H9 (cell line): ENCODE measurements at regions not wholly inside any gene's neighbourhood (a gene's known extent, or its start where the extent isn't known, plus 50 kb on each side); places are given as distances from the start of the nearest gene placed in this dataset.

Source experiments
- DNase-seq: peaks from one replicate; pipeline ENCODE4 v3.0.0-alpha.2; 2017
- H2AFZ ChIP-seq: one replicate; pipeline ENCODE4 v1.6.1; 2013; ENCODE audit warnings: mild to moderate bottlenecking, low read length, control low read depth, moderate library complexity
- H2AK5ac ChIP-seq: 2 replicates; pipeline ENCODE4 v1.6.1; 2013; ENCODE audit warnings: low read length, control low read depth, mixed read lengths; ENCODE audit not compliant: insufficient read length
- H2BK120ac ChIP-seq: one replicate; pipeline ENCODE4 v1.6.1; 2013; ENCODE audit warnings: low read depth, mild to moderate bottlenecking, low read length, control low read depth, inconsistent platforms; ENCODE audit not compliant: poor library complexity, severe bottlenecking
- H2BK12ac ChIP-seq: 2 replicates; pipeline ENCODE4 v1.6.1; 2013; ENCODE audit warnings: low read length, control low read depth, mixed read lengths, low read depth; ENCODE audit not compliant: insufficient read length
- H2BK15ac ChIP-seq: 2 replicates; pipeline ENCODE4 v1.6.1; 2013; ENCODE audit warnings: low read depth, low read length, control low read depth
- H2BK20ac ChIP-seq: one replicate; pipeline ENCODE4 v1.6.1; 2013; ENCODE audit warnings: low read depth, mild to moderate bottlenecking, low read length, control low read depth, inconsistent platforms; ENCODE audit not compliant: poor library complexity, severe bottlenecking
- H2BK5ac ChIP-seq: 2 replicates; pipeline ENCODE4 v1.6.1; 2013; ENCODE audit warnings: low read length, control low read depth, mixed read lengths; ENCODE audit not compliant: insufficient read length
- H3K14ac ChIP-seq: 2 replicates; pipeline ENCODE4 v1.6.1; 2013; ENCODE audit warnings: low read length, control low read depth; ENCODE audit not compliant: insufficient read depth
- H3K18ac ChIP-seq: 2 replicates; pipeline ENCODE4 v1.6.1; 2013; ENCODE audit warnings: low read depth, mild to moderate bottlenecking, mixed read lengths, low read length, control low read depth; ENCODE audit not compliant: insufficient read length
- H3K23ac ChIP-seq: 2 replicates; pipeline ENCODE4 v1.6.1; 2013; ENCODE audit warnings: low read length, control low read depth, mixed read lengths, low read depth; ENCODE audit not compliant: insufficient read length
- H3K23me2 ChIP-seq: 2 replicates; pipeline ENCODE4 v1.6.1; 2013; ENCODE audit warnings: low read depth, mild to moderate bottlenecking, mixed read lengths, low read length, control low read depth; ENCODE audit not compliant: insufficient read length, poor library complexity, severe bottlenecking
- H3K27ac ChIP-seq: 2 replicates; pipeline ENCODE4 v1.5.1; 2013; ENCODE audit warnings: low read length, control low read depth, mixed read lengths, low read depth; ENCODE audit not compliant: insufficient read length
- H3K27me3 ChIP-seq: 2 replicates; pipeline ENCODE4 v1.6.1; 2013; ENCODE audit warnings: low read length, control low read depth, inconsistent platforms; ENCODE audit not compliant: insufficient read depth
- H3K4ac ChIP-seq: 2 replicates; pipeline ENCODE4 v1.6.1; 2013; ENCODE audit warnings: low read depth, mild to moderate bottlenecking, control low read depth, inconsistent platforms, low read length, moderate library complexity
- H3K4me1 ChIP-seq: 2 replicates; pipeline ENCODE4 v1.6.1; 2013; ENCODE audit warnings: low read length, control low read depth, inconsistent platforms; ENCODE audit not compliant: insufficient read depth
- H3K4me2 ChIP-seq: 2 replicates; pipeline ENCODE4 v1.6.1; 2013; ENCODE audit warnings: low read length, control low read depth, mixed read lengths; ENCODE audit not compliant: insufficient read length, insufficient read depth
- H3K56ac ChIP-seq: 2 replicates; pipeline ENCODE4 v1.6.1; 2013; ENCODE audit warnings: low read depth, mild to moderate bottlenecking, mixed read lengths, low read length, control low read depth; ENCODE audit not compliant: insufficient read length
- H3K79me1 ChIP-seq: 2 replicates; pipeline ENCODE4 v1.6.1; 2013; ENCODE audit warnings: low read depth, mild to moderate bottlenecking, moderate library complexity, low read length, control low read depth, inconsistent platforms; ENCODE audit not compliant: insufficient read depth, poor library complexity, severe bottlenecking
- H3K79me2 ChIP-seq: 2 replicates; pipeline ENCODE4 v1.6.1; 2013; ENCODE audit warnings: low read length, control low read depth, inconsistent platforms; ENCODE audit not compliant: insufficient read depth
- H3K9ac ChIP-seq: 2 replicates; pipeline ENCODE4 v1.6.1; 2013; ENCODE audit warnings: low read length, control low read depth, mixed read lengths; ENCODE audit not compliant: insufficient read length; ENCODE audit errors: extremely low read depth
- H3K9me3 ChIP-seq: one replicate; pipeline ENCODE4 v1.6.1; 2013; ENCODE audit warnings: low read depth, low read length, inconsistent platforms; ENCODE audit not compliant: control insufficient read depth
- H3T11ph ChIP-seq: one replicate; pipeline ENCODE4 v1.6.1; 2013; ENCODE audit warnings: mild to moderate bottlenecking, low read length, control low read depth, inconsistent platforms
- H4K20me1 ChIP-seq: one replicate; pipeline ENCODE4 v1.6.1; 2013; ENCODE audit not compliant: control insufficient read depth, insufficient read length, insufficient read depth
- H4K5ac ChIP-seq: 2 replicates; pipeline ENCODE4 v1.6.1; 2013; ENCODE audit warnings: low read depth, mild to moderate bottlenecking, mixed read lengths, low read length, control low read depth; ENCODE audit not compliant: insufficient read length
- H4K8ac ChIP-seq: replicated peaks from 2 replicates; pipeline ENCODE4 v1.6.1; 2013; ENCODE audit warnings: low read length, control low read depth, mixed read lengths, low read depth; ENCODE audit not compliant: insufficient read length
- H4K91ac ChIP-seq: 2 replicates; pipeline ENCODE4 v1.6.1; 2013; ENCODE audit warnings: low read depth, mild to moderate bottlenecking, moderate library complexity, mixed read lengths, low read length, control low read depth; ENCODE audit not compliant: insufficient read length
- H3K27ac Mint-ChIP-seq, 3 experiments: 2 replicates in 2 of 3; 3 replicates in 1 of 3; pipeline ENCODE4 v1.8.0; 2020 to 2021; ENCODE audit warnings: mixed read lengths in 3 of 3, mild to moderate bottlenecking in 1 of 3, moderate library complexity in 1 of 3
- H3K27me3 Mint-ChIP-seq: 2 replicates; pipeline ENCODE4 v1.8.0; 2021; ENCODE audit warnings: low read depth, mild to moderate bottlenecking, moderate library complexity, mixed read lengths
- H3K36me3 Mint-ChIP-seq, 3 experiments: 2 replicates in 2 of 3; 3 replicates in 1 of 3; pipeline ENCODE4 v1.8.0; 2020 to 2021; ENCODE audit warnings: low read depth in 3 of 3, mixed read lengths in 3 of 3; ENCODE audit not compliant: insufficient read depth in 1 of 3
- H3K4me1 Mint-ChIP-seq, 2 experiments: 2 replicates each; pipeline ENCODE4 v1.8.0; 2020; ENCODE audit warnings: mixed read lengths in 2 of 2
- H3K4me3 Mint-ChIP-seq, 2 experiments: 2 replicates in 1 of 2; 3 replicates in 1 of 2; pipeline ENCODE4 v1.8.0; 2020 to 2021; ENCODE audit warnings: mild to moderate bottlenecking in 2 of 2, mixed read lengths in 2 of 2, moderate library complexity in 1 of 2
- H3K9me3 Mint-ChIP-seq, 2 experiments: 2 replicates in 1 of 2; 3 replicates in 1 of 2; pipeline ENCODE4 v1.8.0; 2020; ENCODE audit warnings: mild to moderate bottlenecking in 2 of 2, mixed read lengths in 2 of 2, moderate library complexity in 1 of 2
- CTCF ChIP-seq: fragments of 200-600 bp; sonication (generic); conservative IDR thresholded peaks from 3 replicates; pipeline ENCODE4 v1.8.0; 2021; ENCODE audit warnings: antibody characterized with exemption, mild to moderate bottlenecking
- WGBS: extraction: QIAGEN DNeasy Blood & Tissue Kit; methylation state at CpG from one replicate; pipeline ENCODE4 v1.1.7; 2013; ENCODE audit warnings: missing lambda C conversion rate, low lambda C conversion rate, mixed read lengths; ENCODE audit not compliant: insufficient read length; ENCODE audit errors: extremely low coverage; 5-methylcytosine and 5-hydroxymethylcytosine counted together

DNA sequence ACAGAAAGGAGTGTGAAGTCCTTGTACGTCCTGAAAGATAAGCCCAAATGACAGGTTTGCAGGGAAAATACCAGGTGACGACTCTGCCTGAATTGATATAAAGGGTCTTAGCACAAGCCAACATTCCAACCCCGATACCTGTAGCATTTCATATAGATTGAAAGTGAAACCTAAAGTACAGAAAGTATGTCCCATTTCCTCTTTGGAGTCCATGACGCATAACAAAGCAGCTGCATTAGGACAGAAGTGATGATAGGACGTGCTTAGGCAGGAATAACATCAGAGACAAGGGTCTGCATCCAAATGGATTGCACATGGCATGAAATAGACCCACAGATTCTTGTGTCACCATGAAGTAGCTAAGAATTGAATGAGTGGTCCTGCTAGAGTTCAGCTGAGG is 187.0 kb upstream of the ROBO1 start:
- no peak overlapping the region for H3K23ac ChIP-seq
- no peak for DNase-seq
- peaks cover 8 to 11% of the 10 kb centered on the region in 2 experiments for H3K4me1 Mint-ChIP-seq
- no peaks in the 10 kb centered on the region for H4K20me1 ChIP-seq
- H3K56ac ChIP-seq = no peak overlapping the region
- no peak overlapping the region for H3K4me2 ChIP-seq
- TF ChIP-seq CTCF = no peak
- H4K91ac ChIP-seq = no peak overlapping the region
- H2BK20ac ChIP-seq = no peak overlapping the region
- H3K79me2 ChIP-seq = no peaks in the 10 kb centered on the region
- H3K4me3 Mint-ChIP-seq = no peak overlapping the region
- H3K27ac ChIP-seq = no peak overlapping the region
- H2BK5ac ChIP-seq = no peak overlapping the region
- no peak overlapping the region for H3K14ac ChIP-seq
- H3K36me3 Mint-ChIP-seq = peaks cover 0 to 5% (median 5%) of the 10 kb centered on the region in 3 experiments; a peak in 3 of 7 replicates
- H2BK15ac ChIP-seq = no peak overlapping the region
- H2AK5ac ChIP-seq = no peak overlapping the region
- no peak overlapping the region for H3K9ac ChIP-seq
- WGBS = no CpG with 5 or more reads among the region's 5 CpGs
- H3K27ac Mint-ChIP-seq = no peak overlapping the region
- H4K5ac ChIP-seq = no peak overlapping the region
- no peaks in the 10 kb centered on the region for H3K23me2 ChIP-seq
- no peak overlapping the region for H2BK12ac ChIP-seq
- no peaks in the 10 kb centered on the region for H3K27me3 Mint-ChIP-seq
- H3K9me3 Mint-ChIP-seq = peaks cover 3% of the 10 kb centered on the region in 2 experiments; a peak in 3 of 5 replicates
- H2AFZ ChIP-seq = no peak overlapping the region
- no peaks in the 10 kb centered on the region for H3K4me1 ChIP-seq
- H3K27me3 ChIP-seq = no peaks in the 10 kb centered on the region
- H3T11ph ChIP-seq = no peak overlapping the region
- no peak overlapping the region for H4K8ac ChIP-seq
- H3K4ac ChIP-seq = no peak overlapping the region
- no peak overlapping the region for H2BK120ac ChIP-seq
- H3K79me1 ChIP-seq = no peaks in the 10 kb centered on the region
- no peaks in the 10 kb centered on the region for H3K9me3 ChIP-seq
- no peak overlapping the region for H3K18ac ChIP-seq
